Neural progenitor cell (in vitro differentiated cells): ENCODE measurements at regions not wholly inside any gene's neighbourhood (a gene's known extent, or its start where the extent isn't known, plus 50 kb on each side); places are given as distances from the start of the nearest gene placed in this dataset.

ENCODE experiments used
- EZH2 ChIP-seq: fragments of 200-600 bp; sonication (generic); IDR thresholded peaks from 2 replicates; pipeline ENCODE4 v1.6.1; 2017; ENCODE audit warnings: antibody characterized with exemption, mild to moderate bottlenecking, moderate library complexity
- EZH2phosphoT487 ChIP-seq: fragments of 200-600 bp; sonication (generic); IDR thresholded peaks from 2 replicates; pipeline ENCODE4 v1.6.1; 2017; ENCODE audit warnings: antibody characterized with exemption
- TF ChIP-seq, protein P1 (sequence below): fragments of 200-600 bp; sonication (generic); IDR thresholded peaks from 2 replicates; pipeline ENCODE4 v1.5.1; 2017; ENCODE audit warnings: antibody characterized with exemption, mild to moderate bottlenecking

DNA sequence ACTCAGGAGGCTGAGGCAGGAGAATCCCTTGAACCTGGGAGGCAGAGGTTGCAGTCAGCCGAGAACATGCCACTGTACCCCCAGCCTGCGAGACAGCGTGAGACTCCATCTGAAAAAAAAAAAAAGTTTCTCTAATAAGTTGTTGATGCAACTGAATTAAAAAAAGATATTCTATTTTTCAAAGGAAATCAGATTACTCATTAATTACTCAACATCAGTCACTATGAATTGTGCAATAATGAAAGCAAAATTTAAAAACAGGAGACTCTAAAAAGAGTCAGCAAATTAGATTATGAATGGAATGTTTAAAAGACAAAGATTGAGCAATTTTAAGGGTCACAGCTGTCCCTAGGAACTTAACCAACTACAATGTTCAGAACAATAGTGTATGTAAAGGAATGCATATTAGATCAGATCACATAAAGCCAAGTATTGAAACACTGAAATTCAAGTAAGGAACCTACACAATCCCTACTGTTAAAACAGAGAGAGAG is 60.2 kb upstream of the SLC4A7 start:
- TF ChIP-seq, protein P1, sequence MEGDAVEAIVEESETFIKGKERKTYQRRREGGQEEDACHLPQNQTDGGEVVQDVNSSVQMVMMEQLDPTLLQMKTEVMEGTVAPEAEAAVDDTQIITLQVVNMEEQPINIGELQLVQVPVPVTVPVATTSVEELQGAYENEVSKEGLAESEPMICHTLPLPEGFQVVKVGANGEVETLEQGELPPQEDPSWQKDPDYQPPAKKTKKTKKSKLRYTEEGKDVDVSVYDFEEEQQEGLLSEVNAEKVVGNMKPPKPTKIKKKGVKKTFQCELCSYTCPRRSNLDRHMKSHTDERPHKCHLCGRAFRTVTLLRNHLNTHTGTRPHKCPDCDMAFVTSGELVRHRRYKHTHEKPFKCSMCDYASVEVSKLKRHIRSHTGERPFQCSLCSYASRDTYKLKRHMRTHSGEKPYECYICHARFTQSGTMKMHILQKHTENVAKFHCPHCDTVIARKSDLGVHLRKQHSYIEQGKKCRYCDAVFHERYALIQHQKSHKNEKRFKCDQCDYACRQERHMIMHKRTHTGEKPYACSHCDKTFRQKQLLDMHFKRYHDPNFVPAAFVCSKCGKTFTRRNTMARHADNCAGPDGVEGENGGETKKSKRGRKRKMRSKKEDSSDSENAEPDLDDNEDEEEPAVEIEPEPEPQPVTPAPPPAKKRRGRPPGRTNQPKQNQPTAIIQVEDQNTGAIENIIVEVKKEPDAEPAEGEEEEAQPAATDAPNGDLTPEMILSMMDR: no peak
- TF ChIP-seq EZH2: no peak
- TF ChIP-seq EZH2phosphoT487: no peak
